Endothelial cell of umbilical vein (primary cell): ENCODE measurements at regions not wholly inside any gene's neighbourhood (a gene's known extent, or its start where the extent isn't known, plus 50 kb on each side); places are given as distances from the start of the nearest gene placed in this dataset.

Experiments
- CTCF ChIP-seq, 2 donors: IDR thresholded peaks; 1 replicate in 1 of 2; 2 replicates in 1 of 2; pipeline ENCODE4 v1.5.1; 2011; ENCODE audit warnings: low read length in 2 of 2, mild to moderate bottlenecking in 2 of 2, moderate library complexity in 2 of 2, control low read depth in 1 of 2, inconsistent platforms in 1 of 2, low read depth in 1 of 2; ENCODE audit not compliant: insufficient read depth in 1 of 2; ENCODE audit errors: extremely low read depth in 1 of 2
- EZH2 ChIP-seq: IDR thresholded peaks from 2 replicates; pipeline ENCODE4 v1.6.1; 2012; ENCODE audit warnings: borderline replicate concordance, low read depth, mild to moderate bottlenecking, moderate library complexity, low read length, inconsistent platforms; ENCODE audit not compliant: severe bottlenecking
- GATA2 ChIP-seq: IDR thresholded peaks from 2 replicates; pipeline ENCODE4 v1.7.0; 2011; ENCODE audit warnings: low read depth, mild to moderate bottlenecking, moderate library complexity, mixed read lengths, low read length; ENCODE audit not compliant: insufficient read length, insufficient read depth
- MYC ChIP-seq: IDR thresholded peaks from one replicate; pipeline ENCODE4 v1.6.1; 2011; ENCODE audit warnings: mild to moderate bottlenecking, low read depth, low read length
- POLR2AphosphoS5 ChIP-seq: IDR thresholded peaks from 2 replicates; pipeline ENCODE4 v1.6.1; 2012; ENCODE audit warnings: low read depth, mild to moderate bottlenecking, control low read depth, low read length, moderate library complexity; ENCODE audit not compliant: insufficient read depth

DNA sequence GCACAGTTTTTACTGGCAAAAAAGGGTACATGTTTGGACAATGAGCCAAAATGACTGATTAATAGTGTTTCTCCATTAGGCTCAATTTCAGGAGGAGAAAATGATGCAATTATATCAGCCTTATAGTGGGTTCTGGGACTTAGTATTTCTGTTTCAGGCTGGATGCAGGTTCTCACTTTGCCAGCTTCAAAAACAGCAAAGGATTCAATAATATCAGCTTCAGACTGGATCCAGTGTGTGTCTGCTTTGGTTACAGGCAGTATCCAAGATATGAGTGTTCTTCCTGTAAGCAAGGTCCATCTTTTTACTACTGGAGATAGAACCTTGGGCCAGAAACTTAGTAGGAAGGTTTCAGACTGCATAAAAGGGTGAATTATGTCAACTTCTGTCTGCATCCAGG, 790.9 kb upstream of the AMELY start:
- TF ChIP-seq CTCF (IDR thresholded peaks at IDR 0.05; ENCODE audit: extremely low read depth in 1 of 2, insufficient read depth in 1 of 2, low read depth in 1 of 2, low read length in 2 of 2), result no peak
- no peak for TF ChIP-seq GATA2
- TF ChIP-seq POLR2AphosphoS5, result no peak
- TF ChIP-seq EZH2, result no peak
- no peak for TF ChIP-seq MYC
